ENCODE measurements at regions not wholly inside any gene's neighbourhood (a gene's known extent, or its start where the extent isn't known, plus 50 kb on each side); places are given as distances from the start of the nearest gene placed in this dataset.

- TF ChIP-seq CTCF (IDR thresholded peaks at IDR 0.05) (no peak), POLR2A (IDR thresholded peaks at IDR 0.05) (no peak), POLR2AphosphoS5 (IDR thresholded peaks at IDR 0.05) (no peak), EP300 (IDR thresholded peaks at IDR 0.05) (no peak)
These were observed 141.1 kb downstream of the ESM1 start for GRCh38 chr5:54844266-54844665.
